Activated naive CD4-positive, alpha-beta T cell treated with anti-CD3 and anti-CD28 coated beads, Interleukin-2, amount 10 ng/mL, durations not matched to agents 7 days and 5 days (primary cell): ENCODE measurements at regions not wholly inside any gene's neighbourhood (a gene's known extent, or its start where the extent isn't known, plus 50 kb on each side); places are given as distances from the start of the nearest gene placed in this dataset.

Experiments
- CTCF ChIA-PET: fragments of 350-600 bp; sonication (Branson Sonifier 250); formaldehyde crosslinking; loops from one replicate; lab custom pipeline; 2021; ENCODE audit warnings: antibody characterized with exemption; lab: Charles Lee
- DNase-seq: peaks from one replicate; pipeline ENCODE4 v3.0.0-alpha.2; 2020
- H3K27ac Mint-ChIP-seq: one replicate; pipeline ENCODE4 v1.8.0; 2021; ENCODE audit warnings: mild to moderate bottlenecking, moderate library complexity, mixed read lengths
- H3K27me3 Mint-ChIP-seq: one replicate; pipeline ENCODE4 v1.8.0; 2021; ENCODE audit warnings: mild to moderate bottlenecking, mixed read lengths
- H3K36me3 Mint-ChIP-seq: one replicate; pipeline ENCODE4 v1.8.0; 2021; ENCODE audit warnings: mixed read lengths
- H3K4me1 Mint-ChIP-seq: one replicate; pipeline ENCODE4 v1.8.0; 2021; ENCODE audit warnings: mixed read lengths
- H3K4me3 Mint-ChIP-seq: one replicate; pipeline ENCODE4 v1.8.0; 2021; ENCODE audit warnings: mild to moderate bottlenecking, moderate library complexity, mixed read lengths
- H3K9me3 Mint-ChIP-seq: one replicate; pipeline ENCODE4 v1.8.0; 2021; ENCODE audit warnings: mixed read lengths

DNA sequence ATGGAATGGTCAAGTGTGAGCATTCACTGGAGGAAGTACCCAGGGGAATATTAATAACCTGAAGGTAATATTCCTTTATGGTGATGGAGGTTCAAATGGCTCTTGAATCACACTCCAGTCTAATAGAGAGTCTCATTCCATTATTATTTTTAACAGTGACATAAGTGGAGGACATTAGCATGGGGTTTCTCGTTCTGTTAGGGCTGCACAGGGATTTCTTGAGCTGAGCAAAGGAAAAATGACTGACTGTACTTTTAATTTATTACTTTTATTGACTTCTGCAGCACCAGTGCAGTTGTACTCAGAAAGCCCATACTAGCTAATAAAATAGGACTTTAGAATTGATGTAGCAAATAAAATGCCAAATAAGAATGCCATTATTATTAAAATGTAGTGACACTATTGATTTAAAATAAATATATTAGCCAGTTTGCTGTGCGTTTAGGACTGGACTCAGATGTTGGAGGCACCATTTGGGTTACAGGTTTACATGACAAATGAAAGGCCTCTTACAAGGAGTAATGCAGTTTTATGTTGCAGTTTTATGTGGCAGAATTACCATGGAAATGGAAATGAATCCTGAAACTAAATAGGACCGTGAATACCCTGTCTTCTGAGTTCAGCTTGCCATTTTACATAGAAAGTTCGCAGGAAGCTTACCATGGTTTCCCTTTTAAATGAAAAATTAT, 705.1 kb upstream of the GRM7 start:
- CTCF ChIA-PET: no interaction called here
- Mint-ChIP-seq H3K4me3 (no peak overlapping the region), H3K27ac (no peak overlapping the region), H3K9me3 (no peaks in the 10 kb centered on the region), H3K27me3 (no peaks in the 10 kb centered on the region), H3K36me3 (no peaks in the 10 kb centered on the region), H3K4me1 (no peaks in the 10 kb centered on the region)
- no peak for DNase-seq

DNA sequence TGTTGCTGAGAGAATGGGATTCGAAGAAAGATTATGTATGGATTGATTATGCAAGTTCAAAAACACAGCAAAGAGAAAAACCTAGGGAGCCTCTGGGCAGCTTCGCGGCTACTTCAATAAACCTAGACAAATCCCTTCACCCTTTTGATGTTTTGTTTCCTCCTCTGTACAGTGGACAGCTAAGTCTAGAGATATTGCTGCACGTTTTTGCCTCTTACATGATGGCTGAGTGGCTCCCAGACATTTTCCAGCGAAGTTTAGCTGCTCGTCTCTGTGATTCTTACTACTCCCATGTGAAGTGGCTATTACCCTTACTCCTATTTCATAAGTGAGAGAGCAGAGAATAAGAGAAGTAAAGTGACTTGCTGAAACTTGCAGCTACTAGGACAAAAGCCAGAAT, 695.0 kb upstream of the GRM7 start:
- Mint-ChIP-seq H3K9me3 (peaks cover 13% of the 10 kb centered on the region), H3K27ac (no peak overlapping the region), H3K4me3 (no peak overlapping the region), H3K27me3 (no peaks in the 10 kb centered on the region), H3K4me1 (no peaks in the 10 kb centered on the region), H3K36me3 (no peaks in the 10 kb centered on the region)
- CTCF ChIA-PET: no interaction called here
- no peak for DNase-seq

- Mint-ChIP-seq H3K9me3 (peaks cover 9% of the 10 kb centered on the region), H3K27me3 (no peaks in the 10 kb centered on the region), H3K4me3 (no peak overlapping the region), H3K4me1 (no peaks in the 10 kb centered on the region), H3K36me3 (no peaks in the 10 kb centered on the region), H3K27ac (no peak overlapping the region)
- DNase-seq: no peak
- CTCF ChIA-PET: no interaction called here
These were observed 692.7 kb upstream of the GRM7 start for GRCh38 chr3:6168256-6168655.

DNA sequence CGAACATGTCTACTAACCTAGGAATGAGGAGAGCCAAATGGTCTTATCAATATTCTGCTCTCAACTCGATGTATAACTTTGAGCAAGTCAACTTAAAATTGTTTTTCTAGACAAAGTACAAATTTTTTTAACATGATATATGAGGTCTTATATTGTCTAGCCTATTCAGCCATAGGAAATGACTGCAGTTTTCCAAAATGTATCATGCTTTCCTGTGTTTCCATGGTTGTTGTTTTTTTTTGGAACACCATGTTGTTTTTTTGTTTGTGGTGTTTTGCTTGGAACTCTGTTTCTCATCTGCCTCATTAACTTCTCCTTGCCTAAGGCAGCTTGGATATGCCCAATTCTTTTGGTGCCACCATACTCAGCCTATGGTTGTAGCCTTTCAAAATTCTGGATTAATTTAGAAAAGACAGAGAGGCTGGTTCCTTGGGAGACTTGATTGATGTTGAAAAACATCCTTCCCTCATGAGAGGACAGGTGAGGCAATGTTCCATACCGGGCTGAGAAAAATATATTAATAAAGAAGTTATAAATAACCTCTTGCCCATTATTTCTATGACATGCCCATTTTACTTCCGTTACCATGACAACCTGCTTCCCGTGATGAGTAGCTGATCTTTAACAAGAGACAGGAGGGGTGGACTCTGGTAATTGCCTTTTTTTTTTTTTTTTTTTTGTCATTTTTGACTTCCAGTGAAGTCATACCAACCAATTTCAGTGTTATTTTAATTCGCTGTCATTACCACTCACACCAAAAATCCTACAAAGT, 687.9 kb upstream of the GRM7 start:
- Mint-ChIP-seq H3K27me3 (no peaks in the 10 kb centered on the region), H3K9me3 (peaks cover 11% of the 10 kb centered on the region), H3K4me1 (no peaks in the 10 kb centered on the region), H3K36me3 (no peaks in the 10 kb centered on the region), H3K4me3 (no peak overlapping the region), H3K27ac (no peak overlapping the region)
- CTCF ChIA-PET: no interaction called here
- no peak for DNase-seq

- no peaks in the 10 kb centered on the region for H3K27me3 Mint-ChIP-seq
- no peak overlapping the region for H3K4me3 Mint-ChIP-seq
- H3K9me3 Mint-ChIP-seq: peaks cover 7% of the 10 kb centered on the region
- H3K4me1 Mint-ChIP-seq: no peaks in the 10 kb centered on the region
- H3K27ac Mint-ChIP-seq: no peak overlapping the region
- CTCF ChIA-PET: no interaction called here
- H3K36me3 Mint-ChIP-seq: no peaks in the 10 kb centered on the region
- DNase-seq: no peak
These were observed 683.5 kb upstream of the GRM7 start for GRCh38 chr3:6177417-6177816.

GRCh38 chr3:6179761-6180160, 681.2 kb upstream of the GRM7 start:
- Mint-ChIP-seq H3K27ac (no peak overlapping the region), H3K4me1 (no peaks in the 10 kb centered on the region), H3K27me3 (no peaks in the 10 kb centered on the region), H3K36me3 (no peaks in the 10 kb centered on the region), H3K4me3 (no peak overlapping the region), H3K9me3 (peaks cover 2% of the 10 kb centered on the region)
- no peak for DNase-seq
- CTCF ChIA-PET: no interaction called here

DNA sequence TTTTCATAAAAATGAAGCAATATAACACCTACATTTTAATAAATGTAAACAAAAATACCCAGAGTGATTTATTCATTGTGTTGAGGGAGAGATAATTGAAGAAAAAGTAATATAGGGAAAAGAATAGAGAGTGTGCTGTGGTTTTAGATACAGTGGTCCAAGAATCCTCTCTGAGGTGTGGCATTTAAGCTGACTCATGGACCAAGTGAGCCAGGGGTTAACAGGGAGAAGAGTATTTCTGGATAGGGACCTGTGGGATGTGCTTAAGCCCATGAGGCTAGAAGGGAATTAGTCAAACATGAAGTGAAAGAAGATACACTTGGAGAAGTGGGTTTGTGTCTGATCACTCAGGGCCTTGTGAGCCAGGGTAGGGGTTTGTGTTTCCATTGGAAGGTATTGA, 680.7 kb upstream of the GRM7 start:
- Mint-ChIP-seq H3K9me3 (peaks cover 2% of the 10 kb centered on the region), H3K4me3 (no peak overlapping the region), H3K36me3 (no peaks in the 10 kb centered on the region), H3K27me3 (no peaks in the 10 kb centered on the region), H3K27ac (no peak overlapping the region), H3K4me1 (no peaks in the 10 kb centered on the region)
- no peak for DNase-seq
- CTCF ChIA-PET: no interaction called here

DNA sequence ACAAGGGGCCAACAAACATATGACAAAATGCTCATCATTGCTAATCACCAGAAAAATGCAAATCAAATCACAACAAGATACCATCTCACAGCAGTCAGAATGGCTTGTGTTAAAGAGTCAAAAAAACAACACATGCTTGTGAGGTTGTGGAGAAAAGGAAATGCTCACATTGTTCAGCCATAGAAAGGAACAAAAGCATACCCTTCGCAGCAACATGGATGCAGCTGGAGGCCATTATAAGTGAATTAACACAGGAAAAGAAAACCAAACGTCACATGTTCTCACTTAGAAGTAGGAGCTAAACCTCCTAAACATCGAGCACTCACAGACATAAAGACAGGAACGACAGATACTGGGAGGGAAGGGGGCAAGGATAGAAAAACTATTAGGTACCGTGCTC, 678.4 kb upstream of the GRM7 start:
- H3K4me3 Mint-ChIP-seq: no peak overlapping the region
- CTCF ChIA-PET: no interaction called here
- no peaks in the 10 kb centered on the region for H3K36me3 Mint-ChIP-seq
- H3K9me3 Mint-ChIP-seq: peaks cover 5% of the 10 kb centered on the region
- no peaks in the 10 kb centered on the region for H3K4me1 Mint-ChIP-seq
- H3K27ac Mint-ChIP-seq: no peak overlapping the region
- DNase-seq: no peak
- no peaks in the 10 kb centered on the region for H3K27me3 Mint-ChIP-seq

GRCh38 chr3:6182909-6183308, 678.0 kb upstream of the GRM7 start:
- no peak for DNase-seq
- H3K27ac Mint-ChIP-seq: no peak overlapping the region
- no peak overlapping the region for H3K4me3 Mint-ChIP-seq
- H3K36me3 Mint-ChIP-seq: no peaks in the 10 kb centered on the region
- H3K27me3 Mint-ChIP-seq: no peaks in the 10 kb centered on the region
- CTCF ChIA-PET: no interaction called here
- H3K4me1 Mint-ChIP-seq: no peaks in the 10 kb centered on the region
- H3K9me3 Mint-ChIP-seq: peaks cover 5% of the 10 kb centered on the region

DNA sequence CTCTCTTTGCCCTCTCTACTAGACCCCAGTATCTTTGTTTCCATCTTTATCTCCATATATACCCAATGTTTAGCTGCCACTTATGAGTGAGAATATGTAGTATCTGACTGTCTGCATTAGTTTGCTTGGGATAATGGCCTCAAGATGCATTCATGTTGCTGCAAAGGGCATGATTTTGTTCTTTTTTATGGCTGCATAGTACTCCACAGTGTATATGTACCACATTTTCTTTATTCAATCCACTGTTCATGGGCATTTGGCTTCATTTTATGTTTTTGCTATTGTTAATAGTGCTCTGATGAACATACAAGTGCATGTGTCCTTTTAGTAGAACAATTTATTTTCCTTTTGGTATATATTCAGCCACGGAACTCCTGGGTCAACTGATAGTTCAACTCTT, 671.5 kb upstream of the GRM7 start:
- Mint-ChIP-seq H3K27me3 (no peaks in the 10 kb centered on the region), H3K4me1 (no peaks in the 10 kb centered on the region), H3K27ac (no peak overlapping the region), H3K36me3 (no peaks in the 10 kb centered on the region), H3K9me3 (peaks cover 4% of the 10 kb centered on the region), H3K4me3 (no peak overlapping the region)
- no peak for DNase-seq
- CTCF ChIA-PET: no interaction called here

DNA sequence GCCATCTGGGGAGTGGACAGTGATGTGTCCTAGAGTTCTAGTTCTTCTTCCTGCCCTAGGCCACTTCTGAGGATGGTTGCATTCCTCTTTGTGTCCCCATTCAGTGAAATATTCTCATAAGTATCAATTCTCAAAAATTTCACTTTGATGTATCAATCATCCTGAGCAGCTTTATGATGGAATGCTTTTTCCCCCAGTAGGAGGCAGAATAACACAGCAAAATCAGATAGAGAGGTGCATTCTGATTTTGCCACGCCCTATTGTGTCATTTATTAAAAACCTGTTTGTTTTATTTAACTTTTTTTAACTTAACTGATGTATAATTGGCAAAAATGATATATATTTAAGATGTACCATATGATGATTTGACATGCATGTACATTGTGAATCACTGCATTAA, 656.0 kb upstream of the GRM7 start:
- H3K27me3 Mint-ChIP-seq: no peaks in the 10 kb centered on the region
- peaks cover 6% of the 10 kb centered on the region for H3K9me3 Mint-ChIP-seq
- H3K4me1 Mint-ChIP-seq: no peaks in the 10 kb centered on the region
- H3K4me3 Mint-ChIP-seq: no peak overlapping the region
- no peaks in the 10 kb centered on the region for H3K36me3 Mint-ChIP-seq
- DNase-seq: no peak
- no peak overlapping the region for H3K27ac Mint-ChIP-seq
- CTCF ChIA-PET: no interaction called here

DNA sequence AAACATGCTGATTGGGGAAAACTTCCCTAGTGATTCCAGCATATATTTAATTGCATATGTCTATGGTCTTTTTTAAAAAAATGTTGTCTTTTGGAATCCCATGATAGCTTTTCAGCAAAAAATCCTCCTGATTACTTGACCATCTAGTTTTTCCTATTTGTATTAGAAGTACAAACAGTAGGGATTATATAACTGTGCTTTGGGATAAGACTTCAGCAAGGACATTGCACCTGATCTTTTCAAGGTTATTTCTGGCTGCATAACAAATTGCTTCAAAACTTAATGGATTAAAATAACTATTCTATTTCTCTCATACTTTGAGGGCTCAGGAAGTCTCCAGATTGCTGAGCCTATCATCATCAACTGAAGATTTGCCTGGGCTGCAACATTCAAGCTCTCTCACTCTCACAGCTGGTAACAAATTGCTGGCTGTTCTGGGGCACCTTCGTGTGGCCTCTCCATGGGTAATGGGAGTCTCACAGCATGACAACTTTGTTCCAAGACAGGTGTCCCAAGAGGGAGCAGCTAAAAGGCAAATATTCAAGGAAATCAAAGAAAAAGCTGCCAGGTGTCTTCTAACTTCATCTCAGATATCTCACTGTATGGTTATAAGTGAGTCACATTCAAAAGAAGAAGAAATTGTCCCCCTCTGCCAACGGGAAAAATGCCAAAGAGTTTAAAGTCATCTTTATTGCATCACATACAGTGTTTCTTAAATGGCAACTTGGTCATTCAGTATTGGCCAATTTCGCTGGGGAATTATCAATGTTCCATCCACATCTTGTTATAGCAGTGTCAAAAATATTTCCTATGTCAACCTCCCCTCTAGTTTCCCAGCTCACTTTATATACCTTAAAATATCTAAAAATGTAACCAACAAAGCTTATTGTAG, 644.5 kb upstream of the GRM7 start:
- Mint-ChIP-seq H3K4me1 (no peaks in the 10 kb centered on the region), H3K27me3 (no peaks in the 10 kb centered on the region), H3K4me3 (no peak overlapping the region), H3K27ac (no peak overlapping the region), H3K36me3 (no peaks in the 10 kb centered on the region), H3K9me3 (peaks cover 5% of the 10 kb centered on the region)
- DNase-seq: no peak
- CTCF ChIA-PET: no interaction called here

DNA sequence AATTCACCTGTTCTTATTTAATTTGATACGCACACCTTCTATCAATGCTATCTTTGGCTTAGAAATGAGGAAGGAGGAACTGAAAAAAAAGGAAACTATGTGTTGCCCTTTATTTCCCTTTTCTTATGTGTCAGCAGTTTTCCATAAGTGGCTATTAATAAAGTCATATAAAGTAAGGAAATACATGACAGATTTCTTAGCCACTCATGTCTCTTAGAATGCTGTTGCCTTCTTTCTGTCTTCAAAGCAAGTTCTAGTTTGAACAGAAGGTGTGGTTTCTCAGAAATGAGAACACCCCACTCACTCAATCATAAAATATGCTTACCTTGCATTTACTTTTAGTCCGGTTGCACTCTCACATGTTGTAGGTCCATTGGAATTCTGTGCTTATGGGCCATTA, 640.5 kb upstream of the GRM7 start:
- no peaks in the 10 kb centered on the region for H3K4me1 Mint-ChIP-seq
- no peaks in the 10 kb centered on the region for H3K27me3 Mint-ChIP-seq
- peaks cover 5% of the 10 kb centered on the region for H3K9me3 Mint-ChIP-seq
- no peak for DNase-seq
- no peak overlapping the region for H3K27ac Mint-ChIP-seq
- CTCF ChIA-PET: interaction anchor here (0.6 kb wide), 1 partner anchor 136 kb away, joined by 3 read pairs; no protein-coding TSS in a partner anchor
- H3K36me3 Mint-ChIP-seq: no peaks in the 10 kb centered on the region
- no peak overlapping the region for H3K4me3 Mint-ChIP-seq

- Mint-ChIP-seq H3K4me3 (no peak overlapping the region), H3K4me1 (no peaks in the 10 kb centered on the region), H3K9me3 (peaks cover 5% of the 10 kb centered on the region), H3K27ac (no peak overlapping the region), H3K27me3 (no peaks in the 10 kb centered on the region), H3K36me3 (no peaks in the 10 kb centered on the region)
- no peak for DNase-seq
- CTCF ChIA-PET: no interaction called here
These were observed 638.8 kb upstream of the GRM7 start for GRCh38 chr3:6222069-6222468.
